ENCODE measurements at regions not wholly inside any gene's neighbourhood (a gene's known extent, or its start where the extent isn't known, plus 50 kb on each side); places are given as distances from the start of the nearest gene placed in this dataset.

- DNase-seq (ENCODE audit: extremely low read depth, low read depth), result no peak
Measured at GRCh38 chr14:39956372-39956771, 524.1 kb upstream of the FBXO33 start.

- no peak for DNase-seq (ENCODE audit: extremely low read depth, low read depth)
Measured at GRCh38 chr14:39948235-39948634, 516.0 kb upstream of the FBXO33 start.

- no peak for DNase-seq (ENCODE audit: extremely low read depth, low read depth)
Measured at GRCh38 chr14:39946807-39947206, 514.6 kb upstream of the FBXO33 start.

- DNase-seq (ENCODE audit: extremely low read depth, low read depth), result peak; percentile 17
Measured at GRCh38 chr14:39939023-39939422, 506.8 kb upstream of the FBXO33 start.

- DNase-seq (ENCODE audit: extremely low read depth, low read depth), result no peak
Measured at GRCh38 chr14:39912192-39913100, 480.2 kb upstream of the FBXO33 start.

- no peak for DNase-seq (ENCODE audit: extremely low read depth, low read depth)
Measured at GRCh38 chr14:39897657-39898056, 465.4 kb upstream of the FBXO33 start.

GRCh38 chr14:39890026-39890425 lies 457.8 kb upstream of the FBXO33 start:
- DNase-seq (ENCODE audit: extremely low read depth, low read depth), result no peak

GRCh38 chr14:39884091-39884490 lies 451.9 kb upstream of the FBXO33 start:
- DNase-seq (ENCODE audit: extremely low read depth, low read depth), result no peak

- no peak for DNase-seq (ENCODE audit: extremely low read depth, low read depth)
Measured at GRCh38 chr14:39880965-39881364, 448.7 kb upstream of the FBXO33 start.

GRCh38 chr14:39880106-39880695 lies 448.0 kb upstream of the FBXO33 start:
- DNase-seq (ENCODE audit: extremely low read depth, low read depth), result no peak

- DNase-seq (ENCODE audit: extremely low read depth, low read depth), result no peak
Measured at GRCh38 chr14:39877577-39878190, 445.5 kb upstream of the FBXO33 start.

GRCh38 chr14:39876916-39877315 lies 444.7 kb upstream of the FBXO33 start:
- no peak for DNase-seq (ENCODE audit: extremely low read depth, low read depth)

GRCh38 chr14:39875028-39875427 lies 442.8 kb upstream of the FBXO33 start:
- DNase-seq (ENCODE audit: extremely low read depth, low read depth), result no peak

GRCh38 chr14:39873791-39874190 lies 441.6 kb upstream of the FBXO33 start:
- DNase-seq (ENCODE audit: extremely low read depth, low read depth), result no peak

GRCh38 chr14:39868949-39869348 lies 436.7 kb upstream of the FBXO33 start:
- no peak for DNase-seq (ENCODE audit: extremely low read depth, low read depth)

GRCh38 chr14:39868251-39868650 lies 436.0 kb upstream of the FBXO33 start:
- no peak for DNase-seq (ENCODE audit: extremely low read depth, low read depth)

- no peak for DNase-seq (ENCODE audit: extremely low read depth, low read depth)
Measured at GRCh38 chr14:39863441-39863840, 431.2 kb upstream of the FBXO33 start.

GRCh38 chr14:39861696-39862095 lies 429.5 kb upstream of the FBXO33 start:
- no peak for DNase-seq (ENCODE audit: extremely low read depth, low read depth)

- DNase-seq (ENCODE audit: extremely low read depth, low read depth), result no peak
Measured at GRCh38 chr14:39861229-39861600, 429.0 kb upstream of the FBXO33 start.

- DNase-seq (ENCODE audit: extremely low read depth, low read depth), result no peak
Measured at GRCh38 chr14:39860596-39861228, 428.5 kb upstream of the FBXO33 start.

GRCh38 chr14:39859314-39859713 lies 427.1 kb upstream of the FBXO33 start:
- no peak for DNase-seq (ENCODE audit: extremely low read depth, low read depth)

All from NCI-H460 (cell line).